DMS114 treated with DMSO at 0.1 percent for 48 hours (cell line): ENCODE measurements at regions not wholly inside any gene's neighbourhood (a gene's known extent, or its start where the extent isn't known, plus 50 kb on each side); places are given as distances from the start of the nearest gene placed in this dataset.
"Not testable (repeated sequence)": the region's sequence is repeated elsewhere in the genome, so short reads cannot be mapped to it uniquely, and the experiment has no call there.

ENCODE experiments used
- DNase-seq: peaks from one replicate; lab custom pipeline; 2025; ENCODE audit not compliant: unreplicated experiment; lab: John Stamatoyannopoulos, UW

GRCh38 chr18:34525244-34525643 is 184.9 kb upstream of the DTNA start:
- DNase-seq: no peak

GRCh38 chr18:34528177-34528576 is 181.9 kb upstream of the DTNA start:
- no peak for DNase-seq

GRCh38 chr18:34529358-34530335 is 180.5 kb upstream of the DTNA start:
- DNase-seq: no peak

GRCh38 chr18:34531110-34531509 is 179.0 kb upstream of the DTNA start:
- DNase-seq: no peak

GRCh38 chr18:34534642-34535041 is 175.5 kb upstream of the DTNA start:
- not testable (repeated sequence) for DNase-seq

GRCh38 chr18:34540897-34541296 is 169.2 kb upstream of the DTNA start:
- no peak for DNase-seq

GRCh38 chr18:34542625-34543024 is 167.5 kb upstream of the DTNA start:
- DNase-seq: no peak

- DNase-seq: no peak
Measured at GRCh38 chr18:34543356-34543755, 166.7 kb upstream of the DTNA start.

GRCh38 chr18:34543945-34544344 is 166.2 kb upstream of the DTNA start:
- DNase-seq: no peak

- DNase-seq: no peak
Measured at GRCh38 chr18:34544930-34545329, 165.2 kb upstream of the DTNA start.

- no peak for DNase-seq
Measured at GRCh38 chr18:34548120-34548972, 161.8 kb upstream of the DTNA start.

GRCh38 chr18:34548973-34549294 is 161.2 kb upstream of the DTNA start:
- no peak for DNase-seq

- DNase-seq: no peak
Measured at GRCh38 chr18:34549367-34549766, 160.7 kb upstream of the DTNA start.

GRCh38 chr18:34550156-34550555 is 159.9 kb upstream of the DTNA start:
- no peak for DNase-seq

GRCh38 chr18:34550902-34551301 is 159.2 kb upstream of the DTNA start:
- DNase-seq: no peak

- no peak for DNase-seq
Measured at GRCh38 chr18:34551824-34552223, 158.3 kb upstream of the DTNA start.

- no peak for DNase-seq
Measured at GRCh38 chr18:34562252-34562870, 147.7 kb upstream of the DTNA start.

GRCh38 chr18:34567857-34568256 is 142.2 kb upstream of the DTNA start:
- DNase-seq: no peak

GRCh38 chr18:34576622-34577021 is 133.5 kb upstream of the DTNA start:
- no peak for DNase-seq

GRCh38 chr18:34583895-34584294 is 126.2 kb upstream of the DTNA start:
- DNase-seq: no peak

- DNase-seq: no peak
Measured at GRCh38 chr18:34590503-34590902, 119.6 kb upstream of the DTNA start.
